Fibroblast of the aortic adventitia (primary cell): ENCODE measurements at regions not wholly inside any gene's neighbourhood (a gene's known extent, or its start where the extent isn't known, plus 50 kb on each side); places are given as distances from the start of the nearest gene placed in this dataset.

Experiments
- DNase-seq: peaks from one replicate; pipeline ENCODE4 v3.0.0-alpha.2; 2010; ENCODE audit warnings: low read depth
- H3K4me3 ChIP-seq: 2 replicates; pipeline ENCODE4 v1.5.1; 2011; ENCODE audit warnings: low read depth, mild to moderate bottlenecking, control low read depth, low read length, moderate library complexity
- CTCF ChIP-seq: IDR thresholded peaks from 2 replicates; pipeline ENCODE4 v1.5.1; 2011; ENCODE audit warnings: mild to moderate bottlenecking, low read length, control low read depth, inconsistent platforms; ENCODE audit not compliant: insufficient read depth

- TF ChIP-seq CTCF: no peak
- no peak for DNase-seq
- no peak overlapping the region for H3K4me3 ChIP-seq
These were observed 1224.7 kb downstream of the BRD1 start for GRCh38 chr22:48602805-48603518.

- TF ChIP-seq CTCF: no peak
- no peak overlapping the region for H3K4me3 ChIP-seq
- DNase-seq: no peak
These were observed 1227.0 kb downstream of the BRD1 start for GRCh38 chr22:48600681-48601080.

GRCh38 chr22:48600171-48600570, 1227.5 kb downstream of the BRD1 start:
- no peak for DNase-seq
- no peak for TF ChIP-seq CTCF
- no peak overlapping the region for H3K4me3 ChIP-seq

GRCh38 chr22:48599346-48599745, 1228.3 kb downstream of the BRD1 start:
- DNase-seq: no peak
- no peak for TF ChIP-seq CTCF
- H3K4me3 ChIP-seq: no peak overlapping the region

GRCh38 chr22:48596111-48596850, 1231.4 kb downstream of the BRD1 start:
- no peak for DNase-seq
- TF ChIP-seq CTCF: no peak
- H3K4me3 ChIP-seq: no peak overlapping the region

GRCh38 chr22:48595511-48595905, 1232.2 kb downstream of the BRD1 start:
- DNase-seq: no peak
- no peak for TF ChIP-seq CTCF
- no peak overlapping the region for H3K4me3 ChIP-seq
